Activated CD4-positive, alpha-beta T cell treated with anti-CD3 and anti-CD28 coated beads for 4 hours (primary cell): ENCODE measurements at regions not wholly inside any gene's neighbourhood (a gene's known extent, or its start where the extent isn't known, plus 50 kb on each side); places are given as distances from the start of the nearest gene placed in this dataset.
"Not testable (repeated sequence)": the region's sequence is repeated elsewhere in the genome, so short reads cannot be mapped to it uniquely, and the experiment has no call there.

Experiments
- DNase-seq, 2 donors: peaks; one replicate each; pipeline ENCODE4 v3.0.0-alpha.2; 2020

- DNase-seq, result no peak
Measured at GRCh38 chr1:56097713-56098112, 481.6 kb downstream of the PLPP3 start.

- no peak for DNase-seq
Measured at GRCh38 chr1:56095696-56096665, 483.4 kb downstream of the PLPP3 start.

- DNase-seq, result no peak
Measured at GRCh38 chr1:56094168-56094567, 485.2 kb downstream of the PLPP3 start.

- no peak for DNase-seq
Measured at GRCh38 chr1:56092684-56093570, 486.4 kb downstream of the PLPP3 start.

GRCh38 chr1:56089826-56090225 is 489.5 kb downstream of the PLPP3 start:
- not testable (repeated sequence) for DNase-seq

- DNase-seq, result no peak
Measured at GRCh38 chr1:56084246-56084645, 495.1 kb downstream of the PLPP3 start.

GRCh38 chr1:56081736-56082135 is 497.6 kb downstream of the PLPP3 start:
- DNase-seq, result no peak

- no peak for DNase-seq
Measured at GRCh38 chr1:56081173-56081572, 498.2 kb downstream of the PLPP3 start.

GRCh38 chr1:56080123-56080522 is 499.2 kb downstream of the PLPP3 start:
- no peak for DNase-seq

- no peak for DNase-seq
Measured at GRCh38 chr1:56079391-56079790, 500.0 kb downstream of the PLPP3 start.

- no peak for DNase-seq
Measured at GRCh38 chr1:56077206-56077605, 502.2 kb downstream of the PLPP3 start.

GRCh38 chr1:56074007-56074651 is 505.2 kb downstream of the PLPP3 start:
- no peak for DNase-seq

GRCh38 chr1:56073614-56074006 is 505.8 kb downstream of the PLPP3 start:
- DNase-seq, result no peak

GRCh38 chr1:56073206-56073605 is 506.2 kb downstream of the PLPP3 start:
- no peak for DNase-seq

- no peak for DNase-seq
Measured at GRCh38 chr1:56072310-56072709, 507.1 kb downstream of the PLPP3 start.

GRCh38 chr1:56071351-56071750 is 508.0 kb downstream of the PLPP3 start:
- no peak for DNase-seq

- DNase-seq, result no peak
Measured at GRCh38 chr1:56070601-56071000, 508.8 kb downstream of the PLPP3 start.

- DNase-seq, result no peak
Measured at GRCh38 chr1:56069824-56070223, 509.5 kb downstream of the PLPP3 start.

GRCh38 chr1:56068908-56069307 is 510.5 kb downstream of the PLPP3 start:
- no peak for DNase-seq

GRCh38 chr1:56068210-56068609 is 511.2 kb downstream of the PLPP3 start:
- no peak for DNase-seq

- DNase-seq, result no peak
Measured at GRCh38 chr1:56065729-56066128, 513.6 kb downstream of the PLPP3 start.

- DNase-seq, result no peak
Measured at GRCh38 chr1:56064705-56065104, 514.7 kb downstream of the PLPP3 start.

GRCh38 chr1:56063461-56063860 is 515.9 kb downstream of the PLPP3 start:
- DNase-seq, result no peak
